UCSD-AML1 (cell line): ENCODE measurements at regions not wholly inside any gene's neighbourhood (a gene's known extent, or its start where the extent isn't known, plus 50 kb on each side); places are given as distances from the start of the nearest gene placed in this dataset.

Experiments used
- DNase-seq: peaks from one replicate; lab custom pipeline; 2025; ENCODE audit not compliant: unreplicated experiment; lab: John Stamatoyannopoulos, UW

GRCh38 chr6:82720992-82721391 is 344.6 kb downstream of the UBE3D start:
- no peak for DNase-seq

GRCh38 chr6:82735790-82736189 is 329.9 kb downstream of the UBE3D start:
- DNase-seq, result no peak

GRCh38 chr6:82737965-82738364 is 327.7 kb downstream of the UBE3D start:
- no peak for DNase-seq

- no peak for DNase-seq
Observed at GRCh38 chr6:82738773-82739172, 326.9 kb downstream of the UBE3D start.

- no peak for DNase-seq
Observed at GRCh38 chr6:82739303-82739702, 326.3 kb downstream of the UBE3D start.

GRCh38 chr6:82740072-82740471 is 325.6 kb downstream of the UBE3D start:
- DNase-seq, result no peak

GRCh38 chr6:82741325-82741995 is 324.2 kb downstream of the UBE3D start:
- no peak for DNase-seq

GRCh38 chr6:82741996-82742385 is 323.6 kb downstream of the UBE3D start:
- DNase-seq, result no peak

GRCh38 chr6:82744286-82745015 is 321.2 kb downstream of the UBE3D start:
- DNase-seq, result no peak

GRCh38 chr6:82750556-82750955 is 315.1 kb downstream of the UBE3D start:
- DNase-seq, result no peak

- DNase-seq, result no peak
Observed at GRCh38 chr6:82751718-82752117, 313.9 kb downstream of the UBE3D start.

GRCh38 chr6:82761674-82762345 is 303.8 kb downstream of the UBE3D start:
- DNase-seq, result no peak

GRCh38 chr6:82766476-82766875 is 299.2 kb downstream of the UBE3D start:
- DNase-seq, result no peak

- DNase-seq, result no peak
Observed at GRCh38 chr6:82767037-82767436, 298.6 kb downstream of the UBE3D start.

GRCh38 chr6:82767447-82767846 is 298.2 kb downstream of the UBE3D start:
- DNase-seq, result no peak

- no peak for DNase-seq
Observed at GRCh38 chr6:82772851-82773717, 292.6 kb downstream of the UBE3D start.

GRCh38 chr6:82775361-82775760 is 290.3 kb downstream of the UBE3D start:
- DNase-seq, result no peak

- DNase-seq, result no peak
Observed at GRCh38 chr6:82775981-82776380, 289.7 kb downstream of the UBE3D start.

GRCh38 chr6:82779041-82779440 is 286.6 kb downstream of the UBE3D start:
- DNase-seq, result no peak

- no peak for DNase-seq
Observed at GRCh38 chr6:82780334-82780733, 285.3 kb downstream of the UBE3D start.

GRCh38 chr6:82781620-82782204 is 283.9 kb downstream of the UBE3D start:
- no peak for DNase-seq
